ENCODE measurements at regions not wholly inside any gene's neighbourhood (a gene's known extent, or its start where the extent isn't known, plus 50 kb on each side); places are given as distances from the start of the nearest gene placed in this dataset.

GRCh38 chr11:79966592-79966991, 525.8 kb upstream of the TENM4 start:
- CTCF ChIA-PET: no interaction called here
- DNase-seq (ENCODE audit: extremely low spot score): no peak
- POLR2A ChIA-PET: no interaction called here

GRCh38 chr11:79963856-79964645, 523.2 kb upstream of the TENM4 start:
- DNase-seq (ENCODE audit: extremely low spot score): no peak
- CTCF ChIA-PET: no interaction called here
- POLR2A ChIA-PET: no interaction called here
- TF ChIP-seq ELF4 (IDR thresholded peaks at IDR 0.05) (no peak), PKNOX1 (IDR thresholded peaks at IDR 0.05) (no peak), SUZ12 (IDR thresholded peaks at IDR 0.05) (no peak), HDGF (IDR thresholded peaks at IDR 0.05; ENCODE audit: borderline replicate concordance) (no peak)

More at GRCh38 chr11:79966592-79966991, 525.8 kb upstream of the TENM4 start:
- TF ChIP-seq PKNOX1 (IDR thresholded peaks at IDR 0.05) (no peak), FOXA1 (IDR thresholded peaks at IDR 0.05) (no peak), LEF1 (IDR thresholded peaks at IDR 0.05; ENCODE audit: borderline replicate concordance) (no peak), BHLHE40 (IDR thresholded peaks at IDR 0.05; ENCODE audit: borderline replicate concordance) (no peak), CTBP1 (IDR thresholded peaks at IDR 0.05; ENCODE audit: borderline replicate concordance) (no peak), SP1 (IDR thresholded peaks at IDR 0.05) (no peak)

- POLR2A ChIA-PET: no interaction called here
- no peak for DNase-seq (ENCODE audit: extremely low spot score)
- no peak for TF ChIP-seq L3MBTL2 (conservative IDR thresholded peaks at IDR 0.05)
- no peak for TF ChIP-seq FOXK2 (IDR thresholded peaks at IDR 0.05)
- TF ChIP-seq ZNF384 (IDR thresholded peaks at IDR 0.05): no peak
- no peak for TF ChIP-seq SP1 (IDR thresholded peaks at IDR 0.05)
- TF ChIP-seq SUZ12 (IDR thresholded peaks at IDR 0.05): no peak
- TF ChIP-seq FOXA1 (IDR thresholded peaks at IDR 0.05): no peak
- TF ChIP-seq CTBP1 (IDR thresholded peaks at IDR 0.05; ENCODE audit: borderline replicate concordance): no peak
- no peak for TF ChIP-seq ARNT (IDR thresholded peaks at IDR 0.05)
- no peak for TF ChIP-seq FOXM1 (IDR thresholded peaks at IDR 0.05; ENCODE audit: borderline replicate concordance)
- no peak for TF ChIP-seq TARDBP (IDR thresholded peaks at IDR 0.05)
- TF ChIP-seq PKNOX1 (IDR thresholded peaks at IDR 0.05): no peak
- no peak for TF ChIP-seq HDGF (IDR thresholded peaks at IDR 0.05; ENCODE audit: borderline replicate concordance)
- no peak for TF ChIP-seq BHLHE40 (IDR thresholded peaks at IDR 0.05; ENCODE audit: borderline replicate concordance)
- CTCF ChIA-PET: no interaction called here
Observed at GRCh38 chr11:79960461-79960860, 519.6 kb upstream of the TENM4 start.

GRCh38 chr11:79959318-79959717, 518.5 kb upstream of the TENM4 start:
- POLR2A ChIA-PET: no interaction called here
- CTCF ChIA-PET: no interaction called here
- TF ChIP-seq PKNOX1 (IDR thresholded peaks at IDR 0.05) (no peak), CTBP1 (IDR thresholded peaks at IDR 0.05; ENCODE audit: borderline replicate concordance) (no peak), SUZ12 (IDR thresholded peaks at IDR 0.05) (no peak), LEF1 (IDR thresholded peaks at IDR 0.05; ENCODE audit: borderline replicate concordance) (no peak), L3MBTL2 (conservative IDR thresholded peaks at IDR 0.05) (no peak), ARNT (IDR thresholded peaks at IDR 0.05) (no peak), FOXK2 (IDR thresholded peaks at IDR 0.05) (no peak), FOXM1 (IDR thresholded peaks at IDR 0.05; ENCODE audit: borderline replicate concordance) (no peak)

GRCh38 chr11:79957702-79958101, 516.9 kb upstream of the TENM4 start:
- ChIA-PET POLR2A (no interaction called here), CTCF (no interaction called here)
- no peak for DNase-seq (ENCODE audit: extremely low spot score)
- TF ChIP-seq ZNF384 (IDR thresholded peaks at IDR 0.05) (no peak), SP1 (IDR thresholded peaks at IDR 0.05) (no peak), PKNOX1 (IDR thresholded peaks at IDR 0.05) (no peak), ELF4 (IDR thresholded peaks at IDR 0.05) (no peak), FOXM1 (IDR thresholded peaks at IDR 0.05; ENCODE audit: borderline replicate concordance) (no peak), ARNT (IDR thresholded peaks at IDR 0.05) (no peak), FOXA1 (IDR thresholded peaks at IDR 0.05) (no peak), SUZ12 (IDR thresholded peaks at IDR 0.05) (no peak), FOXK2 (IDR thresholded peaks at IDR 0.05) (no peak), BHLHE40 (IDR thresholded peaks at IDR 0.05; ENCODE audit: borderline replicate concordance) (no peak), HDGF (IDR thresholded peaks at IDR 0.05; ENCODE audit: borderline replicate concordance) (no peak), CTBP1 (IDR thresholded peaks at IDR 0.05; ENCODE audit: borderline replicate concordance) (no peak), NFRKB (IDR thresholded peaks at IDR 0.05) (no peak), TARDBP (IDR thresholded peaks at IDR 0.05) (no peak), LEF1 (IDR thresholded peaks at IDR 0.05; ENCODE audit: borderline replicate concordance) (no peak), L3MBTL2 (conservative IDR thresholded peaks at IDR 0.05) (no peak)

More at GRCh38 chr11:79959318-79959717, 518.5 kb upstream of the TENM4 start:
- DNase-seq (ENCODE audit: extremely low spot score): no peak
